Lower leg skin (tissue), 4 donors: ENCODE measurements at regions not wholly inside any gene's neighbourhood (a gene's known extent, or its start where the extent isn't known, plus 50 kb on each side); places are given as distances from the start of the nearest gene placed in this dataset.
"Not testable (repeated sequence)": the region's sequence is repeated elsewhere in the genome, so short reads cannot be mapped to it uniquely, and the experiment has no call there.

ENCODE experiments used
- DNase-seq, 2 donors: peaks; one replicate each; pipeline ENCODE4 v3.0.0-alpha.2; 2019; ENCODE audit warnings: low spot score in 2 of 2
- H3K4me3 ChIP-seq: fragments of 200-600 bp; sonication (generic); 2 replicates; pipeline ENCODE4 v1.5.1; 2017; ENCODE audit warnings: mild to moderate bottlenecking, low read depth; ENCODE audit not compliant: poor library complexity, severe bottlenecking
- CTCF ChIP-seq, 3 donors: fragments of 450-650 bp; IDR thresholded peaks; one replicate each; pipeline ENCODE4 v1.5.1; 2016; ENCODE audit warnings: antibody characterized with exemption in 3 of 3, mild to moderate bottlenecking in 3 of 3, moderate library complexity in 2 of 3
- POLR2A ChIP-seq, 2 donors: fragments of 450-650 bp; IDR thresholded peaks; one replicate each; pipeline ENCODE4 v1.6.1; 2016 to 2017; ENCODE audit warnings: antibody characterized with exemption in 2 of 2, mild to moderate bottlenecking in 1 of 2, moderate library complexity in 1 of 2
- WGBS, 2 donors: methylation state at CpG; one replicate each; pipeline ENCODE4 v1.1.5; 2018; 5-methylcytosine and 5-hydroxymethylcytosine counted together
- intact Hi-C: fragments of 100-400 bp; cut with DNase I; formaldehyde crosslinking; loops from one replicate; pipeline ENCODE4 v1.15.0; 2023; ENCODE audit warnings: low total_unique reads

- WGBS, 2 donors: 70 to 84% methylated on average over 4 of the region's 4 CpGs
- no peak for DNase-seq
- intact Hi-C loops: no loop called here
- no peak overlapping the region for H3K4me3 ChIP-seq
- TF ChIP-seq CTCF (IDR thresholded peaks at IDR 0.05): no peak
- TF ChIP-seq POLR2A (IDR thresholded peaks at IDR 0.05): no peak
Measured at GRCh38 chr9:90489066-90489465, 153.6 kb downstream of the DIRAS2 start.

GRCh38 chr9:90499761-90500160 lies 142.9 kb downstream of the DIRAS2 start:
- no peak for DNase-seq
- intact Hi-C loops: no loop called here
- TF ChIP-seq POLR2A (IDR thresholded peaks at IDR 0.05) (no peak), CTCF (IDR thresholded peaks at IDR 0.05) (no peak)
- 93 to 94% methylated on average over 2 of the region's 2 CpGs for WGBS, 2 donors
- no peak overlapping the region for H3K4me3 ChIP-seq

GRCh38 chr9:90502134-90502533 lies 140.5 kb downstream of the DIRAS2 start:
- TF ChIP-seq POLR2A (IDR thresholded peaks at IDR 0.05) (no peak), CTCF (IDR thresholded peaks at IDR 0.05) (no peak)
- 80 to 87% methylated on average over 4 of the region's 4 CpGs for WGBS, 2 donors
- no peak for DNase-seq
- no peak overlapping the region for H3K4me3 ChIP-seq
- intact Hi-C loops: no loop called here

- DNase-seq: no peak
- H3K4me3 ChIP-seq: no peak overlapping the region
- intact Hi-C loops: no loop called here
- TF ChIP-seq CTCF (IDR thresholded peaks at IDR 0.05) (no peak), POLR2A (IDR thresholded peaks at IDR 0.05) (no peak)
Measured at GRCh38 chr9:90504486-90504885, 138.1 kb downstream of the DIRAS2 start.

GRCh38 chr9:90505695-90506094 lies 136.9 kb downstream of the DIRAS2 start:
- WGBS, 2 donors: 88 to 90% methylated on average over 1 of the region's 1 CpG

DNA sequence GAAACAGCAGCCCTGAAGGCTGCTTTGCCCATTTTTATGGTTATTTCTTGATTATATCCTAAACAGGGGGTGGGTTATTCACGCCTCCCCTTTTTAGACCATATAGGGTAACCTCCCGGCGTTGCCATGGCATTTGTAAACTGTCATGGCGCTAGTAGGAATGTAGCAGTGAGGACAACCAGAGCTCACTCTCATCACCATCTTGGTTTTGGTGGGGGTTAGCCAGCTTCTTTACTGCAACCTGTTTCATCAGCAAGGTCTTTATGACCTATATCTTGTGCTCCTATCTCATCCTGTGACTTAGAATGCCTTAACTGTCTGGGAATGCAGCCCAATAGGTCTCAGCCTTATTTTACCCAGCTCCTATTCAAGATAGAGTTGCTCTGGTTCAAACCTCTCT lies 136.2 kb downstream of the DIRAS2 start:
- 89 to 90% methylated on average over 4 of the region's 4 CpGs for WGBS, 2 donors
- DNase-seq, H3K4me3 ChIP-seq, intact Hi-C loops: not testable (repeated sequence)

More at GRCh38 chr9:90505695-90506094, 136.9 kb downstream of the DIRAS2 start:
- intact Hi-C loops: no loop called here
- no peak overlapping the region for H3K4me3 ChIP-seq
- no peak for DNase-seq
- TF ChIP-seq POLR2A (IDR thresholded peaks at IDR 0.05): no peak
- TF ChIP-seq CTCF (IDR thresholded peaks at IDR 0.05): no peak
